Esophagus (tissue), 2 donors: ENCODE measurements at regions not wholly inside any gene's neighbourhood (a gene's known extent, or its start where the extent isn't known, plus 50 kb on each side); places are given as distances from the start of the nearest gene placed in this dataset.

ENCODE experiments used
- H3K27ac ChIP-seq, 2 donors: one replicate each; pipeline ENCODE4 v1.5.1; 2013; ENCODE audit warnings: low read depth in 2 of 2, mild to moderate bottlenecking in 2 of 2, inconsistent platforms in 1 of 2, low read length in 1 of 2, moderate library complexity in 1 of 2
- H3K27me3 ChIP-seq, 2 donors: one replicate each; pipeline ENCODE4 v1.6.1; 2013; ENCODE audit warnings: low read length in 2 of 2, control low read depth in 1 of 2, mild to moderate bottlenecking in 1 of 2; ENCODE audit not compliant: insufficient read depth in 2 of 2, control insufficient read depth in 1 of 2
- H3K36me3 ChIP-seq, 2 donors: one replicate each; pipeline ENCODE4 v1.6.1; 2013; ENCODE audit warnings: low read length in 1 of 2; ENCODE audit not compliant: control insufficient read depth in 2 of 2, insufficient read depth in 2 of 2
- H3K4me1 ChIP-seq, 2 donors: one replicate each; pipeline ENCODE4 v1.6.1; 2013; ENCODE audit warnings: low read length in 1 of 2; ENCODE audit not compliant: control insufficient read depth in 2 of 2, insufficient read depth in 2 of 2
- H3K4me3 ChIP-seq, 2 donors: one replicate each; pipeline ENCODE4 v1.5.1; 2013; ENCODE audit warnings: low read length in 2 of 2, mild to moderate bottlenecking in 2 of 2, low read depth in 1 of 2, moderate library complexity in 1 of 2
- H3K9me3 ChIP-seq, 2 donors: one replicate each; pipeline ENCODE4 v1.6.1; 2013; ENCODE audit warnings: mild to moderate bottlenecking in 2 of 2, low read depth in 1 of 2, low read length in 1 of 2, moderate library complexity in 1 of 2; ENCODE audit not compliant: control insufficient read depth in 2 of 2, insufficient read depth in 1 of 2
- WGBS, 2 donors: extraction: QIAGEN DNeasy Blood & Tissue Kit; methylation state at CpG; one replicate each; pipeline ENCODE4 v1.1.7; 2013; 5-methylcytosine and 5-hydroxymethylcytosine counted together
- donor health status: healthy with polysubstance abuse.
- donor health status: Bipolar disorder and iron deficiency.

DNA sequence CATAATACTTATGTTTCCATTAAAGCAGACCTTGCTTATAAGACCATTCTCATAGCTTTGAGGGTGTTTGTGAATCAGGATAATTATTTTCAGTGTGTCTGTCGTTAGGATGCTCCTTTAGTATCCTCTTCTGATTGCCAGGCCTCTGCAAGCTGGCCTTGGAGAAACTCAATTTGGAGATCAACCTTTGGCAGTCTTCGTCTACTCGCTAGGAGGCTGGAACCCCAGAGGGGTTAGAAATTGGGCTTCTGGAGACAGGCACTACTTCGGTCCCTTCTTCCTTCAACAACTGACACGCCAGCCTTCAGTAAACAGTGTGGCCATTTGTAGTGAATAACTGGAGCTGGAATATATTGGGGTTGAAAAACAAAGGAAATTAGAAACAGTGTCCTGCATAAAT lies 100.8 kb upstream of the CITED2 start:
- Histone ChIP-seq H3K4me3 (no peak overlapping the region), H3K4me1 (no peaks in the 10 kb centered on the region), H3K27ac (no peak overlapping the region), H3K36me3 (no peaks in the 10 kb centered on the region), H3K27me3 (no peaks in the 10 kb centered on the region), H3K9me3 (no peaks in the 10 kb centered on the region)
- WGBS, 2 donors: 83 to 84% methylated on average over 5 of the region's 5 CpGs

DNA sequence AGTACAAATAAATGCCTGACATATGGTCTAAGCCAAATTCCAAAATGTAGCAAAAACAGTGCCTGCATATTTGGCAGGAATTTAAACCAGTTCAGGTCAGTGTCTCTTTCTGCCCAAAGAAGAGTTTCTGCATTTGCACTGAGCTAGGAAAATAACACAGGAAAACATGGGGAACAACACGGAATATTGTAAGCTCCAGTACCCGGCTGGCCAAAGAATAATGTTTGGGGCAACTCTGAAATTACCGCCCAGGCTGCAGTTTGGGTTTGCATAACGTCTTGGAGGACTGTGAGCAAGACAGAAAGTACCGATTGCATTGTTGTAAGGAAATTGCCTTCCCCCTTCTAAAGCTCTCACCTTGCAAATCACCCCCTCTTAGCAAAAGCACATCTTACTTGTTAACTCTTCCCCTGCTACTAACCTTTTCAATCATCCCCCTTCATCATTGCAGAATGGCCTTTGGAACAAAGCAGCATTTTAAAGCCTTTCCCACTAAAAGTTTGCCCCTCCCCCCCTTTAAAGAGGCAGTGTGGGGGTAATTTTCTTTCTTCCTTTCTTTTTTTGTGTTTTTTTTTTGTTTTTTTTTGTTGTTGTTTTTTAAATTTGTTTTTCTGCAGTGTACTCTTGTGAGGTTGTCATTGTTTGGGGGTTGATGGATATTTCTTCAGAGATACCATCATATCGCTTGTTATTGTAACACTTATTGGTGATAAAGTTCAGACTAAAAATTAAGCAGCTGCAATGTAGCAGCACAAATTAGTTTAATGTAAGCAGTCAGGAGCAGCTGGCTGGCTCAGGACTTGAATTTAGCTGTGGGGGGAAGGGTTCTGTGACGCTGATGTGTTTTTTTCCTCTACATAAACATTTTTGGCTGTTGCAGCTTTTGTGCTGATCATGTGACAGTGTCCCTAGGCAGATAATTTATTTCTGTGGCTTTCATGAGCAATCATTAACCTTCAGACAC lies 100.0 kb upstream of the CITED2 start:
- Histone ChIP-seq H3K27ac (peak overlapping the region in 1 of 2 donors; percentile 15), H3K9me3 (no peaks in the 10 kb centered on the region), H3K36me3 (no peaks in the 10 kb centered on the region), H3K27me3 (no peaks in the 10 kb centered on the region), H3K4me3 (no peak overlapping the region), H3K4me1 (no peaks in the 10 kb centered on the region)
- WGBS, 2 donors: 28 to 29% methylated on average over 7 of the region's 7 CpGs

DNA sequence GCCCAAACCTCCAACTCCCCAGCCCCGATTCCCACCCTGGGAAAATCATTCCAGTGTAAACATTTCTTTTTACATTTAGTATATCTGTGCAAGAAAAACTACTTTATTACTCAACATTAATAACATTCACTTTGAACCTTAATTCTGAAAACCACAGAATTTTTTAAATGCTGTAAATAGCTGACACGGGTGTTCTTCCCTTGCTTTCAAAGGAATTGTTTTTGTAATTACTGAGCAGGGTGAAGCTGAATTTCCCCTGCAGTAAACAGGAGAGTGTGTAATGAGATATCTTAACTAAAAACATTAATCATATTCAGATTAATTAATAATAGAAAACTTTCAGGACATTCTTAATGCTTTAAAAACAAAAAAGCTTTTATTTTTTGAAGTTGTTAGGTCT lies 99.3 kb upstream of the CITED2 start:
- WGBS, 2 donors: 27 to 34% methylated on average over 2 of the region's 2 CpGs
- Histone ChIP-seq H3K4me3 (peak overlapping the region in 1 of 2 donors; percentile 45), H3K9me3 (no peaks in the 10 kb centered on the region), H3K4me1 (no peaks in the 10 kb centered on the region), H3K36me3 (no peaks in the 10 kb centered on the region), H3K27me3 (no peaks in the 10 kb centered on the region), H3K27ac (peak overlapping the region; percentile 85 to 96)

DNA sequence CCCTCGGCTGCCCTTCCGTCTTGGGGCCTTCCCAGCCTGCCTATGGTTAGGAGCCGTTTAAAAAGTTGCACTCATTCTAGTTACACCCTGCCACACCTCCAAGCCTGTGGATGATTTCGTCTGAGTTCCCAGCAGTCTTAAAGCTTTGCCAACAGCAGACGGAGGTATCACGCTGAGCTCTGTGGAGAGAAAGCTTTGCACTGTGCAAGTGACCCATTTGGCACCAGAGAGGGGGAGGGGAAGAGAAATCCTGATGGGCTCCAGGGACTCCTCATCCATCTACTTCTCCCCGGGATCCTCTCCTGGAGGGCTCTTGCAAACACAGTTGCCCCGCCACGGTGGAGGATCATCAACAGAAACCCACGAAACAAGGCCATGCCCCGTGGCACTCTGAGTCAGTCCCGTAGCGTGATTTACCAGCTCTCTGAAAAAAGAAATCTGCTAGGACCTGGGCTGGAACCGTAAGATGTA lies 98.8 kb upstream of the CITED2 start:
- peak overlapping the region; percentile 18 to 45 for H3K4me3 ChIP-seq

DNA sequence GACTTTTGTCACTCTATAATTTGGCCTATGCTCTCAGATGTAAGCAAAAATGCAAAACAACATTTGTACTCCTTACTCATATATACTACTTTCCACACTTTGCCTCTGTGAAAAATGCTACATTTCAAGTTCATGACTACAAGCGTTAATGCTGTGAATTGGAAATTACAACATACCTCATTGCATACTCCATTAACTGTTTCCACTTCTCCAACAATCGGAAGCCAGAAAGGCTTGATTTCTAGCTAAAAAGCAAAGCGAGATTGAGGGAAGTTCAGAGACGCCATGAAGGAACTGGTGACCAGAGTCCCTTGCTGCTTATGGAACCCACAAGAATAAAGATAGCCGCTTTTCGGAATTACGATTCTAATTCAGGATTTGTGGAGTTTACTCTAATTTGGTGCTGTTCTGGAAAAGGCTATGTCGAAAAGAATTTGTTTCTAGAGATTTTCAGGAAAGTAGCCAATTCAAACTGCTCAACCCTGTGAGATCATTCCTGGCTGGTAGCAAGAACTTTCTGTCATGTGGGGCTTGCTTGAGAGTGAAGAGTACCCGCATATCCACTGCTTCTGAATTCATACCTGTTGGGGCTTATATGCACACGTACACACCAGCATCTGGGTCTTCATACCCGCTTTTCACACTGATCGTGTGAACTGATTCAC lies 98.0 kb upstream of the CITED2 start:
- H3K27ac ChIP-seq: peak overlapping the region; percentile 85 to 96
- no peaks in the 10 kb centered on the region for H3K36me3 ChIP-seq
- no peaks in the 10 kb centered on the region for H3K9me3 ChIP-seq
- peaks cover 0 to 1% of the 10 kb centered on the region in 2 donors for H3K4me1 ChIP-seq
- 76 to 82% methylated on average over 12 of the region's 12 CpGs for WGBS, 2 donors
- no peaks in the 10 kb centered on the region for H3K27me3 ChIP-seq
- no peak overlapping the region for H3K4me3 ChIP-seq

More for the DNA sequence above, 98.8 kb upstream of the CITED2 start:
- Histone ChIP-seq H3K4me1 (no peaks in the 10 kb centered on the region), H3K36me3 (no peaks in the 10 kb centered on the region), H3K27me3 (no peaks in the 10 kb centered on the region), H3K27ac (peak overlapping the region; percentile 85 to 96), H3K9me3 (no peaks in the 10 kb centered on the region)
- WGBS, 2 donors: 38 to 47% methylated on average over 14 of the region's 14 CpGs

DNA sequence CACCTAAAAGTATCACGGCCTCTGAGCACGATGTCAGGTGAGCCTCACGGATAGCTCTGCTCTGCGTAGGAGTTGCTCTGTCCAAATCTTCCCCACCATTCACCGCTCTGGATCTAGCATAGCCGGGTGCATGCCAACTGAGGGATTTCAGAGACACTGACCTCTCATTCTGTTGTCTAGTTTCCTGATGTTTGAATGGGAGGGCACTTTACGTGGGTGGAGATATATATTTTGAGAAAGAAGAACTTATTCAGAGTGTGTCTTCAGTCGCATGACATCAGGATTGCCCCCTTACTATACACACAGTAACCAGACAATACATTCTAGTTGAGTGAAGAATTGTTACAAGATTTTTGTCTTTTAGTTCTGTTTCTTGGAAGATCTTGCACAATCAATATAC lies 96.5 kb upstream of the CITED2 start:
- 94 to 97% methylated on average over 8 of the region's 8 CpGs for WGBS, 2 donors
- Histone ChIP-seq H3K36me3 (no peaks in the 10 kb centered on the region), H3K4me1 (peaks cover 0 to 1% of the 10 kb centered on the region in 2 donors), H3K4me3 (no peak overlapping the region), H3K27ac (no peak overlapping the region), H3K9me3 (no peaks in the 10 kb centered on the region), H3K27me3 (no peaks in the 10 kb centered on the region)

DNA sequence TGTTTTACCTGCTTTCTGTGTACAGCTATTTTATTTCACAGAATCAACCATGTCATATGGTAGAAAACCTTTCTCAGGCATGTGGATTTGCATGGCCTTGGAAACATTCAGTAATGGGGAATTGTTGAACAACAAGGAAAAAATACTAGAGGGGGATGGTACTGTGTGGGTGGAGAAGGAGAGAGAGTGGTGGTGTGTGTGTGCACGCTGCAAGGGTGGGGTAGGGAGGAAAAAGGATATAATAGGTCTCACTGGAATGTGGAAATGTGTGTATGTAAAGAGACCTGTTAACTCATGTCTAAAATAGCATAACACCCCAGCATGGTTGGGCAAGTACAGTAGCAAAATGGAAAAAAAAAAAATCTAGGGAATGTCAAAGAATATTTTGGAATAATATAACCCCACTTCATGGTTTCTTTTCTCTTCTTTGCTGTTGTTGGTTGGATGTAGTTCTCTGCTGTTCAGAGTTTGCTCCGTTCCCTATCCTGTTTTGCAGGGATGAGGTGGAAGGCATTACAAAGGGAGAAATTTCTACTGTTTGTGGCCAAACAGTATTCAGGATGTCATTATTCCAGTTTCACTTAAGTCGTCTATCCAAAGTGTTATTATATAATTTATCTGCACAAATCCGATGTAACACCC lies 93.9 kb upstream of the CITED2 start:
- WGBS, 2 donors: 39 to 48% methylated on average over 4 of the region's 4 CpGs
- Histone ChIP-seq H3K27ac (peak overlapping the region in 1 of 2 donors; percentile 8), H3K36me3 (no peaks in the 10 kb centered on the region), H3K9me3 (no peaks in the 10 kb centered on the region), H3K4me1 (peaks cover 0 to 1% of the 10 kb centered on the region in 2 donors), H3K27me3 (no peaks in the 10 kb centered on the region), H3K4me3 (no peak overlapping the region)

DNA sequence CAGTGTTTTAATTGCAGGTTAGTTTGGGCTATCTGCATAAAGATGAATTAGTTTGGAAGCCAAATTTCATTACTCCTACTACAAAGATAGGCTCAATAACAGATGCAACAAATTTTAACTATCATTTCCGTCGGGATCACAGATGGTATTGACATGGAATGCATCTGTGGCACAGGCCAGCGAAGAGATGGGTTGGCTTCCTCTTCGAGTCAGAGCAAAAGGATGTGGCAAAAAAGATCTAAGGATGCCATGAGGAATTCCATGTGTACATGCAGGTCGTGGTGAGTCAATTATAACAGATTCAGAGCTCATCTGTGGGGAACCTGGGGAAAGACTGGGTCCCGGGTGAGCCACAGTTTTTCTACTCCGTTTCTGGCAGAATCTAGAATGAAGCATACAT lies 83.0 kb upstream of the CITED2 start:
- WGBS, 2 donors: 82 to 85% methylated on average over 7 of the region's 7 CpGs
- H3K4me3 ChIP-seq: no peak overlapping the region
- H3K27me3 ChIP-seq: no peaks in the 10 kb centered on the region
- H3K27ac ChIP-seq: no peak overlapping the region
- no peaks in the 10 kb centered on the region for H3K4me1 ChIP-seq
- H3K36me3 ChIP-seq: no peaks in the 10 kb centered on the region
- no peaks in the 10 kb centered on the region for H3K9me3 ChIP-seq

DNA sequence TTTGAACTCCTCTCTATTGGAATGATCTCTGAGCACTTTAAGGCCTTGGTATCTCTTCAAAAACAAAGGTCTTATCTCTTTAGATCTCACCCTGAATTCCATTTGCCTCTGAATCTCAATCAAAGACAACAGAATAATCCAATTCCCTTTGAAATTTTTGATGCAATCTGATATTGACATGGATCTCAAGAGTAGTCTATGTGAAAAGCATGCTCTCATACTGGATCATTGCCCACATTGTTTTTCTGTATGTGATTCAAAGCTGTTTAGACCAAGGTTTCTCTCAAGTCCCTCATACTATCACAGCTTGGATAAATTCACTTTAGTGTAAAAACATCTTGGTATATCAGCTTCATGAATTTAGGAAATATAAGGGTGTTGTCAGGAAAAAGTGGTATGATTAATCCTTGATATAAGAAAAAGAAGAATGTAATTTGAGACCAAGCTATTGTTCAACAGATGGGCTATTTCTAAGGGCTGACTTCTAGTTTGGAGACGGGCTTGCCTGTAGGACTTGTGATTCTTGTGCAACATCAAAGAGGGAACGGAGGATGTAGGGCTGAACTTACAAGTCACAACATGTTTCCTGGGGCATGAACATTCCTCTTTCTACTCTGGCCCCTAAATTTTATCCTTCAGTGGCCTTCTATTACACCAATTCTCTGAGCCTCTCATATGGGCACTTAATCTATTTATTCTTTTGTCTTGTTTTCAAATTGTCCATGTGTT lies 77.9 kb upstream of the CITED2 start:
- H3K4me1 ChIP-seq: no peaks in the 10 kb centered on the region
- H3K4me3 ChIP-seq: no peak overlapping the region
- no peaks in the 10 kb centered on the region for H3K9me3 ChIP-seq
- H3K27me3 ChIP-seq: no peaks in the 10 kb centered on the region
- 39 to 52% methylated on average over 2 of the region's 2 CpGs for WGBS, 2 donors
- H3K36me3 ChIP-seq: no peaks in the 10 kb centered on the region
- no peak overlapping the region for H3K27ac ChIP-seq
